ENCODE measurements at regions not wholly inside any gene's neighbourhood (a gene's known extent, or its start where the extent isn't known, plus 50 kb on each side); places are given as distances from the start of the nearest gene placed in this dataset.
"Not testable (repeated sequence)": the region's sequence is repeated elsewhere in the genome, so short reads cannot be mapped to it uniquely, and the experiment has no call there.

DNA sequence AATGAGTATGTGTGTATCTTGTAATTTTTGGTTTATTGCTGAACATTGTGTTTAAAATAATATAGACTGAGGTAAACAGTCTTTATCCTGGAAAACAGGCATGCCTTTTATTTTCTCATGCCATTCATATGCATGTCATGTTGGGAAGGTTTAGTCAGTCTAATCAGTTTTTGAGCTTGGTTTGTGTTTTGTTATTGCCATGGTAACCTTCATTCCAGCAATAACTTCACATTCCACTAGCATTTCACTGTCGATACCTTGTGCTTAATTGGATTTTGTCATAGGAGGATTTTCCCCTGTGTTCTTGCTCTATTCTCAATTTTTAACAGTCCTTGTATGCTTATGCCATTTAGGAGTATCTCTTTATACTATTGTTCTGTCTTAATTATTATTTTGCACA, 140.4 kb downstream of the SPDYE17 start:
- not testable (repeated sequence) for TF ChIP-seq CTCF (IDR thresholded peaks at IDR 0.05; ENCODE audit: low read depth, low read length, missing input control); JUND (IDR thresholded peaks at IDR 0.05); REST (IDR thresholded peaks at IDR 0.05); RXRA (IDR thresholded peaks at IDR 0.05); ATF3 (IDR thresholded peaks at IDR 0.05); YY1 (IDR thresholded peaks at IDR 0.05); NR2F2 (IDR thresholded peaks at IDR 0.05)
